ENCODE measurements at regions not wholly inside any gene's neighbourhood (a gene's known extent, or its start where the extent isn't known, plus 50 kb on each side); places are given as distances from the start of the nearest gene placed in this dataset.
"Not testable (repeated sequence)": the region's sequence is repeated elsewhere in the genome, so short reads cannot be mapped to it uniquely, and the experiment has no call there.

DNA sequence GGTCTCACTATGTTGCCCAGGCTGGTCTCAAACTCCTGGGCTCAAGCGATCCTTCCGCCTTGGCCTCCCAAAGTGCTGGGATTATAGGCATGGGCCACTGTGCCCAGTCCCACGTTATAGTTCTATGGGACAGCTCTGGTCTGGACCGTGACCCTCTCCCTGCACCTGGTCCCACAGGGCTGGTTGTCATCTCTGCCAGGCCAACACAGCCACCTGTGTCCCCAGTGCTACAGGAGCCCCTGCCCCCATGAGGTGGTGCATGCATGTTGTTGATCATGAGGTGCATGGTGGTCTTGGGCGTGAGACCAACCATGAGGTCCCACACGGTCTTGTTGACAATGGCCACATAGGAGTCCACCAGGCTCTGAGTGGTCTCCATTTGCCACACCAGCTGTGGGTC lies 51.0 kb upstream of the UBE2Q2 start:
- peaks cover 12% of the 10 kb centered on the region for H3K27me3 ChIP-seq (ENCODE audit: control insufficient read depth, insufficient read depth, low read length)
- not testable (repeated sequence) for H3K4me3 ChIP-seq (replicated peaks in 1 of 4; ENCODE audit: control extremely low read depth in 1 of 4, insufficient read depth in 1 of 4, low read depth in 3 of 4, low read length in 4 of 4); H3K27ac ChIP-seq (ENCODE audit: insufficient read depth, low read length); H4K20me1 ChIP-seq (ENCODE audit: control insufficient read depth, extremely low read depth, insufficient read depth, low read length); H3K36me3 ChIP-seq (ENCODE audit: control insufficient read depth, insufficient read depth, low read length); H3K4me2 ChIP-seq (ENCODE audit: extremely low read depth, insufficient read depth, low read length); H2AFZ ChIP-seq (ENCODE audit: low read length); H3K9me3 ChIP-seq (ENCODE audit: control insufficient read depth, insufficient read depth, low read depth, low read length); H3K4me1 ChIP-seq (ENCODE audit: control insufficient read depth, extremely low read depth, insufficient read depth, low read length); H3K9ac ChIP-seq (ENCODE audit: insufficient read depth, low read length); DNase-seq (ENCODE audit: low read depth in 2 of 2); H3K79me2 ChIP-seq (ENCODE audit: control insufficient read depth, insufficient read depth, low read length)

GRCh38 chr15:75791337-75791713 lies 51.9 kb upstream of the UBE2Q2 start:
- DNase-seq (ENCODE audit: low read depth in 2 of 2) = no peak
- Histone ChIP-seq H3K79me2 (ENCODE audit: control insufficient read depth, insufficient read depth, low read length) (no peaks in the 10 kb centered on the region), H3K4me3 (replicated peaks in 1 of 4; ENCODE audit: control extremely low read depth in 1 of 4, insufficient read depth in 1 of 4, low read depth in 3 of 4, low read length in 4 of 4) (no peak overlapping the region), H3K36me3 (ENCODE audit: control insufficient read depth, insufficient read depth, low read length) (no peaks in the 10 kb centered on the region), H4K20me1 (ENCODE audit: control insufficient read depth, extremely low read depth, insufficient read depth, low read length) (no peaks in the 10 kb centered on the region), H3K9ac (ENCODE audit: insufficient read depth, low read length) (no peak overlapping the region), H2AFZ (ENCODE audit: low read length) (no peak overlapping the region), H3K4me1 (ENCODE audit: control insufficient read depth, extremely low read depth, insufficient read depth, low read length) (no peaks in the 10 kb centered on the region), H3K27ac (ENCODE audit: insufficient read depth, low read length) (no peak overlapping the region), H3K9me3 (ENCODE audit: control insufficient read depth, insufficient read depth, low read depth, low read length) (no peaks in the 10 kb centered on the region), H3K27me3 (ENCODE audit: control insufficient read depth, insufficient read depth, low read length) (peaks cover 14% of the 10 kb centered on the region), H3K4me2 (ENCODE audit: extremely low read depth, insufficient read depth, low read length) (no peak overlapping the region)
- TF ChIP-seq CTCF (conservative IDR thresholded peaks at IDR 0.05 in 1 of 2, IDR thresholded peaks at IDR 0.05 in 1 of 2; ENCODE audit: low read depth in 1 of 2, low read length in 2 of 2) (no peak), EZH2 (IDR thresholded peaks at IDR 0.05; ENCODE audit: low read length, missing control alignments) (no peak)

DNA sequence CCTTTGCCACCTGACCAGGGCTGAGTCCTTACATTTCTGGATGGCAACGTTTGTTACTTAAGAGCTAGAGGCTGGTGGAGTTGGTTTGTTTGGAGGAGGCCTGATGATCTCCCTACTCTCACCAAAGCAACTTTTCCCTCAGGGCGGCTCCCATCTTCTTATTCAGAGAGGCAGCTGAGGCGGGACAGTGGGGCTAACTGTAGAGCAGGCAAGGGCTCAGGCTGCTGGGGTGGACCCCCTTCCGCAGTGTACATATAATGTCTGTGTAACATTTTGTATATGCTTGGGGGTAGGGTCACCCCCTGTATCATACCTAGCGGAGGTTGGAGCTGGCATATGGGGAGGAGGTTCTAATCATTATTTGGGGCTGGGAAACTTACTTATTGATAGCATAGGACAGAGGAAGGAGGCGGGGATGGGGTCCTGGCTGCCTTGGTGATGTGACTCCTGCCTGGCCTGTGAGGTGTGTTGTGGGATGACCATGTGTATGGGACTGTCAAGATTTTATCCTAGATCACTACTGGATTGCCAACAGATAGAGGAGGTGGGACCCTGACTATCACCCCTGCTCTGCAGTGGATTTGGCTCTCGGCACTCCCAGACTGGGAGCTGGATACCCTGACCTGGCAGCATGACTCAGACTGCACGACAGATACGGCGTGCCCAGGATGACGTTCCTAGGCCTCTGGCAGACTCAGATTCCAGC lies 52.5 kb upstream of the UBE2Q2 start:
- no peak overlapping the region for H3K4me3 ChIP-seq (replicated peaks in 1 of 4; ENCODE audit: control extremely low read depth in 1 of 4, insufficient read depth in 1 of 4, low read depth in 3 of 4, low read length in 4 of 4)
- no peak overlapping the region for H3K4me2 ChIP-seq (ENCODE audit: extremely low read depth, insufficient read depth, low read length)
- no peak overlapping the region for H3K27ac ChIP-seq (ENCODE audit: insufficient read depth, low read length)
- H3K9me3 ChIP-seq (ENCODE audit: control insufficient read depth, insufficient read depth, low read depth, low read length) = no peaks in the 10 kb centered on the region
- TF ChIP-seq CTCF (conservative IDR thresholded peaks at IDR 0.05 in 1 of 2, IDR thresholded peaks at IDR 0.05 in 1 of 2; ENCODE audit: low read depth in 1 of 2, low read length in 2 of 2) (no peak), EZH2 (IDR thresholded peaks at IDR 0.05; ENCODE audit: low read length, missing control alignments) (no peak)
- H3K9ac ChIP-seq (ENCODE audit: insufficient read depth, low read length) = no peak overlapping the region
- H3K79me2 ChIP-seq (ENCODE audit: control insufficient read depth, insufficient read depth, low read length) = no peaks in the 10 kb centered on the region
- H3K27me3 ChIP-seq (ENCODE audit: control insufficient read depth, insufficient read depth, low read length) = peaks cover 16% of the 10 kb centered on the region
- no peak overlapping the region for H2AFZ ChIP-seq (ENCODE audit: low read length)
- H3K4me1 ChIP-seq (ENCODE audit: control insufficient read depth, extremely low read depth, insufficient read depth, low read length) = no peaks in the 10 kb centered on the region
- H4K20me1 ChIP-seq (ENCODE audit: control insufficient read depth, extremely low read depth, insufficient read depth, low read length) = no peaks in the 10 kb centered on the region
- H3K36me3 ChIP-seq (ENCODE audit: control insufficient read depth, insufficient read depth, low read length) = no peaks in the 10 kb centered on the region
- no peak for DNase-seq (ENCODE audit: low read depth in 2 of 2)
